ENCODE measurements at regions not wholly inside any gene's neighbourhood (a gene's known extent, or its start where the extent isn't known, plus 50 kb on each side); places are given as distances from the start of the nearest gene placed in this dataset.

GRCh38 chrX:19172741-19173140 lies 50.5 kb upstream of the ADGRG2 start:
- intact Hi-C loops (cut with DNase I), result no loop called here
- DNase-seq, result no peak

- intact Hi-C loops (cut with DNase I), result no loop called here
- DNase-seq, result no peak
These were observed 52.2 kb upstream of the ADGRG2 start for GRCh38 chrX:19174401-19175025.

DNA sequence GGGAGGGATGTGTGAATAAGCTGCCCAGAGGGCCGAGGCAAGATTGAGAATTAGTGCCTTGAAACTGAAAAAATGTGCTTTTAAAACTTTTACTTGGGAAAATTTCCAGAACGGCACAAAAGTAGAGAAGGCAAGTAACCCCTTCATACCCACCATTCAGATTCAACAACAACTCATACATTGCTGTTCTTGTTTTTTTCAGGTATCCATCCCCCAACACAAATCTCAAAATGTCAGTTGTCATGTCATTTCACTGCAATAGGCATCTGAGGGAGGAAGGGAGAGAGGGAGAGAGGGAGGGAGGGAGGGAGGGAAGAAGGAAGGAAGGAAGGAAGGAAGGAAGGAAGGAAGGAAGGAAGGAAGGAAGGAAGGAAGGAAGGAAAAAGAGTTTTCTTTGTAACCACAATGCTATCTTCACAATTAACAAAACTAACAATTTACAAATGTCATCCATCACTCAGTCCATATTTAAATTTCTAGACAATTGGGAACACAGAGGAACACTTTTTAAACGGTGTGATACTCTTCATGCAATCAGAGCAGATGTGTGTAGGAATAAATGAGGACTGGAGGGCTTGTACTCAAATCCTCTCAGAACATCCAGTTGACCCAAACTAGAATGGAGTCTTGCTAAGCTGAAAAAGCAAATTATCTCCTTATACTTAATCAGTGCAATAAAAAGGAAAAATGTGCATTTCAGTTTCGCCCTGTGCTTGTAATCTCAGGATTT lies 54.8 kb upstream of the ADGRG2 start:
- intact Hi-C loops (cut with DNase I), result no loop called here
- DNase-seq, result no peak

DNA sequence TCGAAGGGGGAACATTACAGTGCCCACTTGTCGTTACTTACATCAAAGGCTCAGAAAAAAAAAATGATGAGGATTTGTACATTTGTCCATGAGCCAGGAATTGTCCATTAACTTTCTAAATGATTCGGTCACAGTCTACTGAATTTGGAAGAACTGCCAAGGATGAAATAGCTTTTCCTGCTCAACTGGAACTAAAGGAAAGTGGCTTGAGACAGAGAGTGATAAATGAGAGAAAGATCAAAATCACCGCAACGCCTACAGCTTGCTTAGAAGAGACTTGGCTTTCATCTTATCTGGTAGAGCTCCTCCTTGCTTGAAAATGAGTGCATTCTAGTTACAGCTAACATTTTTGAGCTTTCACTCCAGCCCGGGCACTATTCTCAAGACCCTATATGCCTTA lies 55.5 kb upstream of the ADGRG2 start:
- intact Hi-C loops (cut with DNase I), result no loop called here
- no peak for DNase-seq

- intact Hi-C loops (cut with DNase I), result no loop called here
- DNase-seq, result no peak
These were observed 56.1 kb upstream of the ADGRG2 start for GRCh38 chrX:19178402-19178801.

DNA sequence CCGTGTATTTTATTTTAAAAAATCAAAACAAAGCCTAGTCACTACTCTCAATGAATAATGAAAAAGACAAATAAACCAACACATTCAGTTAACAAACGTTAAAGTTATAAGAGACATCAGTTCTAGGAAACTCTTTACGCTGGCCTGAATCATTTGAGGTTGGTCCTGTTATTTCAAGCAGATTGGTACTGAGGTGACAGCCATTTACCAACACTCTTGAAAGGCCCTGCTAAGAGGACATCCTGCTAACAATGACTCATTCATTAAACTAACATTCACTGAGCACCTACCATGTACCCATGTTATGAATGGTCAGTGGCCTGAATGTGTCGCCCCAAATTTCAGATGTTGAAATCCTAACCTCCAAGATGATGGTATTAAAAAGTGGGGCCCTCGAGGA lies 57.1 kb upstream of the ADGRG2 start:
- no peak for DNase-seq
- intact Hi-C loops (cut with DNase I), result no loop called here

DNA sequence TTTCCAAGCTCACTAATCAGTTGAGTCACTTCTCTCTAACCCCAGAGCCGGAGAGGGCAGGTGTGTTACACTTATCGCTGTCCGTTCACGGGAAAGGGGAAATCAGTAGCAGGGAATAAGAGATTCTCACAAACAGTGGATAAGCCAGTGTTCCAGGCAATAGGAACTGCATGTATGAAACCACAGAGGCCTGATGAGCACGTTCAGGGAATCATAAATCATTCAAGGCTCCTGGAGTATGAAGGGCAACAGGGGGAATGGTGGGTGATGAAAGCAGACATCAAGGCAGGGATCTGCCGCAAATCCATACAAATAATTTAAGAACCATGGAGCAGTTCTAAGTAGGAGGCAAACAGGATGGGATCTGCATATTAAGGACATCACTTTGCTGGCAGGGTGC lies 59.1 kb upstream of the ADGRG2 start:
- intact Hi-C loops (cut with DNase I), result no loop called here
- DNase-seq, result no peak

DNA sequence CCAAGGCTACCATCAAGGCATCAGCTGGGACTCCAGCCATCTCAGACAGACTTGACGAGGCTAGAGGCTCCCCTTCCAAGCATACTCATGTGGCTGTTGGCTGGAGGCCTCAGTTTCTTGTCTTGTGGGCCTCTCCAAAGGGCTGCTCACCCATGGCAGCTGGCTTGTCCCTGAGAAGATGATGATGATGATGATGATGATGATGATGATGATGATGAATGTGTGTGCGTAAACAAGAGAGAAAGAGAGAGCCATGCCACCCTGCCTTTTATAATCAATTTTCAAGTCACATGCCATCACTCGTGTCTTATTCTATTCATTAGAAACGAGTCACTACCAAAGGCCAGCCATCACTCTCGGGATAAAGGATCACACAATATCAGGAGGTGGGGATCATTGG lies 60.5 kb upstream of the ADGRG2 start:
- intact Hi-C loops (cut with DNase I), result no loop called here
- no peak for DNase-seq

- intact Hi-C loops (cut with DNase I), result no loop called here
- DNase-seq, result no peak
These were observed 61.7 kb upstream of the ADGRG2 start for GRCh38 chrX:19183761-19184477.

DNA sequence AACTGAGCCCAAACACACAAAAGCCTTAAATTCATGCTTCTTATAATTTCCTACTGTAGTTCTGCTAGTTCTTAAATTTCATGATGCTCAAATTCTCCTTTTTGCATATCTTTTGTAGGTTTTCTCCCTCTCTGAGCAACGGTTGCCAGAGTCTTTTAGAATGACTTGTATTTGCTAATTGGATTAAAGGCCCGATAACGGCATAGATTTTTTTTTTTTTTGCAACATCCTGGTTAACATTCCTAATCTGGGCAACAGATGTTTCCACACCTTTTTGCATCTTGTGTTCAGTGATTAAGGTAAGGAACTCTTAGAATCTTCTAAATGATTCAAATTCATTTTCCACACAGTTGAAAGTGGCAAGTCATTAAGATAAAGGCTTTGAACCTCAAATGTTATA lies 66.3 kb upstream of the ADGRG2 start:
- intact Hi-C loops (cut with DNase I), result no loop called here
- no peak for DNase-seq

DNA sequence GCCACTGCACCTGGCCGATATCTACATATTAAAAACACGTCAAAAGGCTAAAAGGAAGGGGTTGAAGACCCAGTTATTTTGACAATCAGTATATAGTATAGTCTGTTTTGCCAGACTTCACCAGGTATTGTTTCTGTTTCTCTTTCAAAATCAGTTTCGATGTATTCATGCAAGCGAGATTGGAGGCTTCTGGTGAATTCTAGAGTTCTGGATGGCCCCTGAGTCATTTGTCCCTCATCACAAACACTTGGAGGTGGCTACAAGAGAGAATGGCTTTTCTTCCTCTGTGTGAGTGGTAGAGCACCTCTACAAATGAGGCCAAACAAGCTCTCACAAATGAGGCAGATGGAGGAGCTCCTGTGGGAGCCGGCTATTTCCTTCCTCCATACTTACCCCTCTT lies 68.6 kb upstream of the ADGRG2 start:
- DNase-seq, result no peak
- intact Hi-C loops (cut with DNase I), result no loop called here

- intact Hi-C loops (cut with DNase I), result no loop called here
- DNase-seq, result no peak
These were observed 71.3 kb upstream of the ADGRG2 start for GRCh38 chrX:19193565-19193964.

- DNase-seq, result no peak
- intact Hi-C loops (cut with DNase I), result no loop called here
These were observed 72.3 kb upstream of the ADGRG2 start for GRCh38 chrX:19194285-19195242.

GRCh38 chrX:19195243-19195610 lies 73.0 kb upstream of the ADGRG2 start:
- no peak for DNase-seq
- intact Hi-C loops (cut with DNase I), result no loop called here

GRCh38 chrX:19198473-19198872 lies 76.2 kb upstream of the ADGRG2 start:
- DNase-seq, result no peak

GRCh38 chrX:19202171-19202570 lies 79.9 kb upstream of the ADGRG2 start:
- intact Hi-C loops (cut with DNase I), result no loop called here
- DNase-seq, result no peak

More at GRCh38 chrX:19198473-19198872, 76.2 kb upstream of the ADGRG2 start:
- intact Hi-C loops (cut with DNase I), result no loop called here

DNA sequence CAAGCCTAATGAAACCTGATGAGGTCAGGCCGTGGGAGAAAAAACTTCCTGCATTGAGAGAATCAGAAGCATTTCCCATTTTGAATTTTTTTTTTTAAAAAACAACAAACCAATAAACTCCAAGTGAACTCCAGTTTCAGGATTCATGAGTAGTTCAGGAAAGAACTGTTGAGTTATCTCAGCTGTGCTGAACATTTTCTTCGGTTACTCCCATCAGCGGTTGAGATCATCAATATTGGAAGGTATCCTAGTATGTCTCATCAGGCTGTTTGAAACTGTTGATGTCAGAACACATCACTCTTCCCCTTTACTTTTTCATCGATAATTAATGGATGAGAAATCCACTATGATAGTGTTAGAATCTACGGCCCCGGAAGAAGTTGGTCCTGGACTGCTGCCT lies 82.4 kb upstream of the ADGRG2 start:
- no peak for DNase-seq
- intact Hi-C loops (cut with DNase I), result no loop called here

GRCh38 chrX:19212037-19212436 lies 89.8 kb upstream of the ADGRG2 start:
- DNase-seq, result no peak
- intact Hi-C loops (cut with DNase I), result no loop called here

GRCh38 chrX:19213610-19214152 lies 91.4 kb upstream of the ADGRG2 start:
- no peak for DNase-seq
- intact Hi-C loops (cut with DNase I), result no loop called here
